ENCODE measurements at regions not wholly inside any gene's neighbourhood (a gene's known extent, or its start where the extent isn't known, plus 50 kb on each side); places are given as distances from the start of the nearest gene placed in this dataset.
"Not testable (repeated sequence)": the region's sequence is repeated elsewhere in the genome, so short reads cannot be mapped to it uniquely, and the experiment has no call there.

DNA sequence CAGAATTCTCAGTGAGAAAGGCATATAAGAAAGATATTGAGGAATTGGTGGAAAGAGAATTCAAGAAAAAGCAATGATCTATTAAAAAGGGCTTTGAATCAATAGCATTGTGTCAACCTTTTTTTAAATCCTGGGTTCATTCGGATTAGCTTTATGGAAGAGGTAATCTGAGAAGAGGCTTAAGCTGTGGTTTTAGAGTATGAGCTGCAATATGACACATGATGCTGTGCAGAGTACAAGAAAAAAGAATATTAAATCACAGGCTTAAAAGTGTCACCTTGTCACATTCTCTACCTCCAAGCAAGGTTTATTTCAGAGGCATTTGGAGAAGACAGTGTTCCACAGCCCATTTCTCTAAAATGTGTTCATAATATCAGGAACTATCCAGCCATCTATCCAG, 128.9 kb downstream of the RTP4 start:
- H3K36me3 Mint-ChIP-seq, result no peaks in the 10 kb centered on the region
- H3K27ac Mint-ChIP-seq, result no peak overlapping the region
- H3K4me1 Mint-ChIP-seq, result no peaks in the 10 kb centered on the region
- POLR2A ChIA-PET, result no interaction called here
- no peaks in the 10 kb centered on the region for H3K4me1 ChIP-seq (ENCODE audit: control insufficient read depth in 1 of 2, extremely low read depth in 1 of 2, insufficient read depth in 2 of 2, low read length in 2 of 2)
- no peak for DNase-seq
- no peak overlapping the region for H3K4me3 Mint-ChIP-seq
- no peaks in the 10 kb centered on the region for H3K36me3 ChIP-seq (ENCODE audit: control insufficient read depth in 2 of 2, extremely low read depth in 1 of 2, insufficient read depth in 1 of 2, low read length in 1 of 2)
- ATAC-seq (replicated peaks in 1 of 4), result no peak
- H3K9me3 ChIP-seq, result no peaks in the 10 kb centered on the region
- peaks cover 24 to 28% of the 10 kb centered on the region in 2 donors for H3K27me3 Mint-ChIP-seq
- CTCF ChIA-PET, result no interaction called here
- no peak overlapping the region for H3K27ac ChIP-seq (ENCODE audit: low read length)
- H3K27me3 ChIP-seq (replicated peaks in 1 of 2; ENCODE audit: control insufficient read depth in 2 of 2, extremely low read depth in 1 of 2, insufficient read depth in 2 of 2, low read length in 1 of 2), result peaks cover 0 to 9% of the 10 kb centered on the region in 2 experiments
- 71% methylated on average over 1 of the region's 1 CpG for WGBS (ENCODE audit: insufficient coverage)
- H3K4me3 ChIP-seq (ENCODE audit: control insufficient read depth in 1 of 2, extremely low read depth in 1 of 2, low read length in 1 of 2), result no peak overlapping the region
- peaks cover 0 to 14% (median 9%) of the 10 kb centered on the region in 3 donors for H3K9me3 Mint-ChIP-seq

DNA sequence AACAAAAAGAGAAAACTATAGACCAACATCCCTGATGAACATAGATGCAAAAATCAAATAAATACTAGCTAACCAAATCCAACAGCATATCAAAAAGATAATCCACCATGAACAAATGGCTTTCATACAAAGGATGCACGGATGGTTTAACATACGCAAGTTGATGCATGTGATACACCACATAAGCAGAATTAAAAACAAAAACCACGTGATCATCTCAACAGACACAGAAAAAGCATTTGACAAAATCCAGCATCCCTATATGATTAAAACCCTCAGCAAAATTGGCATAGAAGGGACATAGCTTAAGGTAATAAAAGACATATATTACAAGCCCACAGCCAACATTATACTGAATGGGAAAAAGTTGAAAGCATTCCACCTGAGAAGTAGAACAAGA, 125.9 kb downstream of the RTP4 start:
- H3K4me3 ChIP-seq (ENCODE audit: control insufficient read depth in 1 of 2, extremely low read depth in 1 of 2, low read length in 1 of 2); H3K4me1 Mint-ChIP-seq; DNase-seq; H3K27ac ChIP-seq (ENCODE audit: low read length); H3K9me3 ChIP-seq; ATAC-seq (replicated peaks in 1 of 4); POLR2A ChIA-PET; H3K4me1 ChIP-seq (ENCODE audit: control insufficient read depth in 1 of 2, extremely low read depth in 1 of 2, insufficient read depth in 2 of 2, low read length in 2 of 2); CTCF ChIA-PET; H3K36me3 Mint-ChIP-seq; H3K36me3 ChIP-seq (ENCODE audit: control insufficient read depth in 2 of 2, extremely low read depth in 1 of 2, insufficient read depth in 1 of 2, low read length in 1 of 2); H3K4me3 Mint-ChIP-seq; H3K27ac Mint-ChIP-seq: not testable (repeated sequence)
- WGBS (ENCODE audit: insufficient coverage), result 100% methylated on average over 2 of the region's 3 CpGs
- H3K27me3 ChIP-seq (replicated peaks in 1 of 2; ENCODE audit: control insufficient read depth in 2 of 2, extremely low read depth in 1 of 2, insufficient read depth in 2 of 2, low read length in 1 of 2), result peaks cover 0 to 14% of the 10 kb centered on the region in 2 experiments
- Mint-ChIP-seq H3K9me3 (peaks cover 0 to 14% (median 9%) of the 10 kb centered on the region in 3 donors), H3K27me3 (peaks cover 23 to 30% of the 10 kb centered on the region in 2 donors)

DNA sequence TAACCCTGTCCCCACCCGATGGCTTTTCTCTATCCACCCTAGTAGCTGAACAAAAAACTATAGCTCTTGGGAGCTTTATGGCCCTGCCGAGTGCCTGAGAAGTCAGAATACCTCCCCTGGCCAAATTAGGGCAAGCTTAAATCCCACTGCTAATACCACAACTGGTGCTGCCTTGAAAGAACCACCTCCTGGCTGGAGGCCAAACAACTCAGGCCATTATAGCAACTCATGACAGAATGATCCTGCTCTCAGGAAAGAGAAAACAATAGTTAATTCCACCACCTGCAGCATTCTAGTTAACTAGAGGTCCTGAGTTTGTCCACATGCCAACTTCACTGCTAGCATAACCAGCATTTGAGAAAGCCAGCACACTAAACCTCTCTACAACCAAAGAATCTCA, 123.2 kb downstream of the RTP4 start:
- CTCF ChIA-PET, result no interaction called here
- no peaks in the 10 kb centered on the region for H3K36me3 ChIP-seq (ENCODE audit: control insufficient read depth in 2 of 2, extremely low read depth in 1 of 2, insufficient read depth in 1 of 2, low read length in 1 of 2)
- 71% methylated on average over 2 of the region's 2 CpGs for WGBS (ENCODE audit: insufficient coverage)
- Mint-ChIP-seq H3K9me3 (peaks cover 0 to 9% (median 9%) of the 10 kb centered on the region in 3 donors), H3K27me3 (peaks cover 29 to 41% of the 10 kb centered on the region in 2 donors), H3K36me3 (no peaks in the 10 kb centered on the region), H3K27ac (no peak overlapping the region), H3K4me1 (no peaks in the 10 kb centered on the region), H3K4me3 (no peak overlapping the region)
- peaks cover 0 to 9% of the 10 kb centered on the region in 2 experiments for H3K27me3 ChIP-seq (replicated peaks in 1 of 2; ENCODE audit: control insufficient read depth in 2 of 2, extremely low read depth in 1 of 2, insufficient read depth in 2 of 2, low read length in 1 of 2)
- no peak for ATAC-seq (replicated peaks in 1 of 4)
- POLR2A ChIA-PET, result no interaction called here
- H3K27ac ChIP-seq (ENCODE audit: low read length), result no peak overlapping the region
- no peak overlapping the region for H3K4me3 ChIP-seq (ENCODE audit: control insufficient read depth in 1 of 2, extremely low read depth in 1 of 2, low read length in 1 of 2)
- H3K9me3 ChIP-seq, result no peaks in the 10 kb centered on the region
- DNase-seq, result no peak
- H3K4me1 ChIP-seq (ENCODE audit: control insufficient read depth in 1 of 2, extremely low read depth in 1 of 2, insufficient read depth in 2 of 2, low read length in 2 of 2), result no peaks in the 10 kb centered on the region

DNA sequence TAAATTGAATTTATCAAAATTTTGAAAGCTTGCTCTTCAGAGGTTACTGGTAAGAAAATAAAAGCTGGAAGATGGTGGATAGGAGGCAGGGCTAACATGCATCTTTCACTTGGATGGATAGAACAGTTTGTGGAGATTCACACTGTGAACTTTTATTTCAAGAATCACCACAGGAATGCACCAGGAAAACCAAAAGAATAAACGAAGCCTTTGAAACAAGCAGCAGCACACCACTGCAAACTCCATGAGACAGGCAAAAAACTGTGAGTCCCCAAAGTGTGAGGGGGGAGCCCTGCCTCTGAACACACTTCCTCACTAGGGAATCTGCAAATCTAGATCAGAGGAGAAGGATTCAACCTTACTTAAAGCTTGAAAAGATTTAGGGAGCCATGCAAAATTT, 122.2 kb downstream of the RTP4 start:
- Mint-ChIP-seq H3K9me3 (peaks cover 0 to 9% (median 9%) of the 10 kb centered on the region in 3 donors), H3K36me3 (no peaks in the 10 kb centered on the region), H3K27ac (no peak overlapping the region), H3K4me1 (no peaks in the 10 kb centered on the region), H3K4me3 (no peak overlapping the region), H3K27me3 (peaks cover 33 to 47% of the 10 kb centered on the region in 2 donors)
- CTCF ChIA-PET, result no interaction called here
- Histone ChIP-seq H3K4me1 (ENCODE audit: control insufficient read depth in 1 of 2, extremely low read depth in 1 of 2, insufficient read depth in 2 of 2, low read length in 2 of 2) (no peaks in the 10 kb centered on the region), H3K9me3 (no peaks in the 10 kb centered on the region), H3K36me3 (ENCODE audit: control insufficient read depth in 2 of 2, extremely low read depth in 1 of 2, insufficient read depth in 1 of 2, low read length in 1 of 2) (no peaks in the 10 kb centered on the region), H3K4me3 (ENCODE audit: control insufficient read depth in 1 of 2, extremely low read depth in 1 of 2, low read length in 1 of 2) (no peak overlapping the region), H3K27ac (ENCODE audit: low read length) (no peak overlapping the region), H3K27me3 (replicated peaks in 1 of 2; ENCODE audit: control insufficient read depth in 2 of 2, extremely low read depth in 1 of 2, insufficient read depth in 2 of 2, low read length in 1 of 2) (peaks cover 0 to 9% of the 10 kb centered on the region in 2 experiments)
- DNase-seq (no peak), ATAC-seq (replicated peaks in 1 of 4) (no peak)
- no CpG with 5 or more reads among the region's 1 CpG for WGBS (ENCODE audit: insufficient coverage)
- POLR2A ChIA-PET, result interaction anchor here in 1 of 2 donors (0.7 kb wide), 1 partner anchor 37 kb away, joined by 5 read pairs; no protein-coding TSS in a partner anchor

DNA sequence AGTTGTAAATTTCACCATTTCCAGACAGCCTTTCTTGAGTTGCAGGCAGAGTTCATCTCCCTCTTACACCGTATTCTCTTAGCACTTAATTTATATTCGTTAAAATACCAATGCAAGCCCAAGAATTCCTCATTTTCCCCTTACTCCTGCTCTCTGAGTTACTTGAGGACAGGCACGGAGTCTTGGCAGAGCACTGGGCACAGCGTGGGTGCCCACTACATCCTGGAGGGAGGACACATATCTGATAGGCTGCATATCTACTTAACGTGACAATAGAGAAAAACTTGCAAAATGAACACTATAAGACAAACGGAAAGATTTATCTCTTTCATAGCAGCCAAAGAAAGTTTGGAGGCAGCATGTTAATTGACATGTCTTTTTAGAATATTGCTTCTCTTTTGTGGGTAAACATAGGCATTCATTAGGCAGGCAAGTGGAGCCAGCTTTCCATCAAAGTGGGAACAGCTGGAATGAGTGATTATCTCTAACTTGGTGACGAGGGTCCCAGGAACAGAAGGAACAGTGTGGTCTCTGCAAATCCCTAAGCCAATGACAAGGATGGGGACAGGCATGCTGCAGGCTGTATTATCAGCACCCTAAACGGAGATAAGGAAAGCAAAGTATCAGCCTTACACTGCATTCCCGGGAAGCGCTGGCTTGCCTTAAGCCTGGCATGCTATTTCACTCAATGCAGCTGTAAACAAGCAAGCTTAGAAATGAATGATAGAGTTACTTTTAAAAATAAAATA, 116.5 kb downstream of the RTP4 start:
- Histone ChIP-seq H3K36me3 (ENCODE audit: control insufficient read depth in 2 of 2, extremely low read depth in 1 of 2, insufficient read depth in 1 of 2, low read length in 1 of 2) (no peaks in the 10 kb centered on the region), H3K4me1 (ENCODE audit: control insufficient read depth in 1 of 2, extremely low read depth in 1 of 2, insufficient read depth in 2 of 2, low read length in 2 of 2) (no peaks in the 10 kb centered on the region), H3K4me3 (ENCODE audit: control insufficient read depth in 1 of 2, extremely low read depth in 1 of 2, low read length in 1 of 2) (no peak overlapping the region), H3K27me3 (replicated peaks in 1 of 2; ENCODE audit: control insufficient read depth in 2 of 2, extremely low read depth in 1 of 2, insufficient read depth in 2 of 2, low read length in 1 of 2) (peaks cover 2 to 9% of the 10 kb centered on the region in 2 experiments), H3K27ac (ENCODE audit: low read length) (no peak overlapping the region), H3K9me3 (no peaks in the 10 kb centered on the region)
- H3K4me1 Mint-ChIP-seq, result no peaks in the 10 kb centered on the region
- 60% methylated on average over 4 of the region's 10 CpGs for WGBS (ENCODE audit: insufficient coverage)
- ChIA-PET POLR2A (no interaction called here), CTCF (no interaction called here)
- DNase-seq, result no peak
- no peaks in the 10 kb centered on the region for H3K9me3 Mint-ChIP-seq
- H3K36me3 Mint-ChIP-seq, result no peaks in the 10 kb centered on the region
- peaks cover 29 to 36% of the 10 kb centered on the region in 2 donors for H3K27me3 Mint-ChIP-seq
- H3K27ac Mint-ChIP-seq, result no peak overlapping the region
- no peak for ATAC-seq (replicated peaks in 1 of 4)
- no peak overlapping the region for H3K4me3 Mint-ChIP-seq

DNA sequence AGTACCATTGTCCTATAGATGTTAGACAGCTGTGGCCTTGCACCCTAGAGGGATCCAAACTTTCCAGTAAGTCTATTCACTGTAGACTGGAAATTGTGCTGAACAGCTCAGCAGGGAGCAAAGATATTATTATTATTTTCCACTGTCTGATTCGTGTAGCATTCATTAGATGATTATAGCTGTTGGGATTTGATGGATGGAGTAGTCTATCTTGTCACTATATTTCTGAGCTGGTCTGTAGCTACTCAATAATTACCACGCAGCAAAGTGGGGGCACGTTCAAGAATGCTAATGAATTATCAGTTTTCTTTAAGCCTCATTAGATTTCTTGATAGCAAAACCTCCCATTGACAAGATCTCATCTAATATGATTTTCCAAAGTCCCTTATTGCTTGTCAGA, 113.2 kb downstream of the RTP4 start:
- WGBS (ENCODE audit: insufficient coverage), result no CpG with 5 or more reads among the region's 3 CpGs
- Mint-ChIP-seq H3K4me3 (no peak overlapping the region), H3K27ac (no peak overlapping the region), H3K27me3 (peaks cover 20 to 22% of the 10 kb centered on the region in 2 donors), H3K36me3 (no peaks in the 10 kb centered on the region), H3K4me1 (no peaks in the 10 kb centered on the region), H3K9me3 (peaks cover 0 to 4% (median 4%) of the 10 kb centered on the region in 3 donors)
- no peak overlapping the region for H3K4me3 ChIP-seq (ENCODE audit: control insufficient read depth in 1 of 2, extremely low read depth in 1 of 2, low read length in 1 of 2)
- H3K27ac ChIP-seq (ENCODE audit: low read length), result no peak overlapping the region
- no peak for ATAC-seq (replicated peaks in 1 of 4)
- H3K4me1 ChIP-seq (ENCODE audit: control insufficient read depth in 1 of 2, extremely low read depth in 1 of 2, insufficient read depth in 2 of 2, low read length in 2 of 2), result no peaks in the 10 kb centered on the region
- ChIA-PET CTCF (no interaction called here), POLR2A (no interaction called here)
- DNase-seq, result no peak
- H3K36me3 ChIP-seq (ENCODE audit: control insufficient read depth in 2 of 2, extremely low read depth in 1 of 2, insufficient read depth in 1 of 2, low read length in 1 of 2), result no peaks in the 10 kb centered on the region
- H3K27me3 ChIP-seq (replicated peaks in 1 of 2; ENCODE audit: control insufficient read depth in 2 of 2, extremely low read depth in 1 of 2, insufficient read depth in 2 of 2, low read length in 1 of 2), result peaks cover 2 to 7% of the 10 kb centered on the region in 2 experiments
- H3K9me3 ChIP-seq, result no peaks in the 10 kb centered on the region

DNA sequence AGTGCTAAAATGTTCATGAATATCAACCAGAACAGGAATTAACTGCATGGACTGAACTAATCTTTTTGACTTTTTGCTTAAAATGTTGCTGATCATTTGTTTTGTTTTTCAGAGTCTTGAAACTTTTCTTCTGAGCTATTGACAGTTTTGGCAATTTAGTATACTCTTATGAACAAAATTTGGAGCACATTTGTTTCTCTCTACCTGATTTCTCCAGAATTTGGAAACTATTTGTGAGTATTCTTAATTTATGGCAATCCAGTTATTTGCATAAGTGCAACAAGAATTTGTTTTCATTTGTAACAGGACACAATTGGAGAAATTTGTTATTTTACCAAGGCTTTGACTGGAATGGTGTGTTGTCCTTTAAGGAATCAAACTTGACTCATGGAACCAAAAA, 107.4 kb downstream of the RTP4 start:
- H3K9me3 ChIP-seq; H3K4me1 Mint-ChIP-seq; H3K27ac ChIP-seq (ENCODE audit: low read length); H3K27me3 Mint-ChIP-seq; ATAC-seq (replicated peaks in 1 of 4); H3K4me3 Mint-ChIP-seq; H3K36me3 Mint-ChIP-seq; DNase-seq; POLR2A ChIA-PET; H3K4me3 ChIP-seq (ENCODE audit: control insufficient read depth in 1 of 2, extremely low read depth in 1 of 2, low read length in 1 of 2); CTCF ChIA-PET; H3K27ac Mint-ChIP-seq; H3K36me3 ChIP-seq (ENCODE audit: control insufficient read depth in 2 of 2, extremely low read depth in 1 of 2, insufficient read depth in 1 of 2, low read length in 1 of 2); H3K4me1 ChIP-seq (ENCODE audit: control insufficient read depth in 1 of 2, extremely low read depth in 1 of 2, insufficient read depth in 2 of 2, low read length in 2 of 2); H3K27me3 ChIP-seq (replicated peaks in 1 of 2; ENCODE audit: control insufficient read depth in 2 of 2, extremely low read depth in 1 of 2, insufficient read depth in 2 of 2, low read length in 1 of 2): not testable (repeated sequence)
- peaks cover 0 to 20% (median 5%) of the 10 kb centered on the region in 3 donors for H3K9me3 Mint-ChIP-seq

Data from T-cell (primary cell).